ENCODE measurements at regions not wholly inside any gene's neighbourhood (a gene's known extent, or its start where the extent isn't known, plus 50 kb on each side); places are given as distances from the start of the nearest gene placed in this dataset.

GRCh38 chr7:157470017-157470322, 133.2 kb downstream of the DNAJB6 start:
- ATAC-seq = peak; percentile 74
- H3K27me3 ChIP-seq (ENCODE audit: low read length) = no peaks in the 10 kb centered on the region
- no peak overlapping the region for H3K4me3 ChIP-seq (ENCODE audit: low read length)
- ChIA-PET CTCF (no interaction called here), POLR2A (ENCODE audit: unreplicated experiment) (no interaction called here)
- TF ChIP-seq EZH2 (IDR thresholded peaks at IDR 0.05; ENCODE audit: low read length, unreplicated experiment) = no peak
- no peak for TF ChIP-seq CTCF (conservative IDR thresholded peaks at IDR 0.05; ENCODE audit: low read depth, low read length)
- TF ChIP-seq EZH2phosphoT487 (IDR thresholded peaks at IDR 0.05; ENCODE audit: borderline replicate concordance, low read length) = no peak
- peak; percentile 2 for DNase-seq
- H3K36me3 ChIP-seq (ENCODE audit: low read depth, low read length) = no peaks in the 10 kb centered on the region
- intact Hi-C loops (cut with micrococcal nuclease) = no loop called here
- no peak overlapping the region; the same call in 1 of the 2 replicates for H3K4me2 ChIP-seq (ENCODE audit: low read length)
- no peak overlapping the region; the same call in 1 of the 2 replicates for H3K27ac ChIP-seq (ENCODE audit: low read length)
- H3K9me3 ChIP-seq (ENCODE audit: low read length) = peaks cover 13% of the 10 kb centered on the region
- no peak overlapping the region for H2AFZ ChIP-seq (ENCODE audit: low read length)
- H3F3A ChIP-seq (ENCODE audit: low read length, unreplicated experiment) = no peaks in the 10 kb centered on the region
- peaks cover 18% of the 10 kb centered on the region for H3K4me1 ChIP-seq (ENCODE audit: insufficient read depth, low read length)
- peak overlapping the region; percentile 53; the same call in 1 of the 2 replicates for H3K9ac ChIP-seq (ENCODE audit: low read length)
- BruUV-seq (replicated peaks) = no TSS peak
- no peaks in the 10 kb centered on the region for H3K79me2 ChIP-seq (ENCODE audit: low read length)
- H4K20me1 ChIP-seq (ENCODE audit: low read length) = no peaks in the 10 kb centered on the region
- H3K9me2 ChIP-seq (replicated peaks; ENCODE audit: low read length) = no peaks in the 10 kb centered on the region

DNA sequence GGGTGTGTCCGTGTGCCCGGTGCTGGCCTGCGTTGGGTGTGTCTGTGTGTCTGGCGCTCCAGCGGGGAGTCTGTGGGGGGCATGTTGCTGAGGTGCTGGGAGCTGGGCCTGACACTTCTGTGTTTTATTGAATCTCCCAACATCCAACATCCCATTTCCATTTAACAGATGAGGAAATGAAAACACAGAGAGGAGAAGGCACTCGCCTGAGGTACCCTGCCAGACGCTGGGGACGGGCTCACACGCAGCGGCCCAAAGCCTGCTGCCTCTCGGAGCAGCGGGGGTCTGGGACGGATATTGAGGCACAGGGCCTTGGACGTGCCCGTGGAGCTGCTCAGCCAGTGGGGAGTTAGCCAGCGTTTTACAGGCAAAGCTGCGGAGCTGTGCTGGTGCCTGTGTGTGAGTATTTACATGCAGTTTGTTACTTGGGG, 133.9 kb downstream of the DNAJB6 start:
- no peaks in the 10 kb centered on the region for H3K9me2 ChIP-seq (replicated peaks; ENCODE audit: low read length)
- ATAC-seq = no peak

GRCh38 chr7:157471259-157472125, 134.7 kb downstream of the DNAJB6 start:
- H3K27ac ChIP-seq (ENCODE audit: low read length) = no peak overlapping the region

More for the DNA sequence above, 133.9 kb downstream of the DNAJB6 start:
- Histone ChIP-seq H4K20me1 (ENCODE audit: low read length) (no peaks in the 10 kb centered on the region), H3K27me3 (ENCODE audit: low read length) (no peaks in the 10 kb centered on the region), H3K79me2 (ENCODE audit: low read length) (no peaks in the 10 kb centered on the region), H3K4me1 (ENCODE audit: insufficient read depth, low read length) (peaks cover 18% of the 10 kb centered on the region), H3K4me3 (ENCODE audit: low read length) (no peak overlapping the region), H3F3A (ENCODE audit: low read length, unreplicated experiment) (no peaks in the 10 kb centered on the region), H3K27ac (ENCODE audit: low read length) (no peak overlapping the region), H3K9ac (ENCODE audit: low read length) (no peak overlapping the region), H2AFZ (ENCODE audit: low read length) (no peak overlapping the region), H3K4me2 (ENCODE audit: low read length) (no peak overlapping the region), H3K9me3 (ENCODE audit: low read length) (peaks cover 13% of the 10 kb centered on the region), H3K36me3 (ENCODE audit: low read depth, low read length) (no peaks in the 10 kb centered on the region)
- BruUV-seq (replicated peaks) = no TSS peak
- intact Hi-C loops (cut with micrococcal nuclease) = no loop called here
- ChIA-PET POLR2A (ENCODE audit: unreplicated experiment) (no interaction called here), CTCF (no interaction called here)
- DNase-seq = no peak
- TF ChIP-seq EZH2phosphoT487 (IDR thresholded peaks at IDR 0.05; ENCODE audit: borderline replicate concordance, low read length) = no peak

More at GRCh38 chr7:157471259-157472125, 134.7 kb downstream of the DNAJB6 start:
- no peaks in the 10 kb centered on the region for H3K27me3 ChIP-seq (ENCODE audit: low read length)
- H3K4me3 ChIP-seq (ENCODE audit: low read length) = no peak overlapping the region
- peaks cover 18% of the 10 kb centered on the region for H3K4me1 ChIP-seq (ENCODE audit: insufficient read depth, low read length)
- H3K9ac ChIP-seq (ENCODE audit: low read length) = no peak overlapping the region
- DNase-seq = no peak
- POLR2A ChIA-PET (ENCODE audit: unreplicated experiment) = no interaction called here
- no peaks in the 10 kb centered on the region for H3K79me2 ChIP-seq (ENCODE audit: low read length)
- BruUV-seq (replicated peaks) = no TSS peak
- H3K9me3 ChIP-seq (ENCODE audit: low read length) = peaks cover 13% of the 10 kb centered on the region
- no peaks in the 10 kb centered on the region for H3K9me2 ChIP-seq (replicated peaks; ENCODE audit: low read length)
- CTCF ChIA-PET = no interaction called here
- H3F3A ChIP-seq (ENCODE audit: low read length, unreplicated experiment) = no peaks in the 10 kb centered on the region
- no peak overlapping the region for H2AFZ ChIP-seq (ENCODE audit: low read length)
- H4K20me1 ChIP-seq (ENCODE audit: low read length) = no peaks in the 10 kb centered on the region
- H3K4me2 ChIP-seq (ENCODE audit: low read length) = no peak overlapping the region
- no peaks in the 10 kb centered on the region for H3K36me3 ChIP-seq (ENCODE audit: low read depth, low read length)
- intact Hi-C loops (cut with micrococcal nuclease) = no loop called here
- no peak for ATAC-seq
- TF ChIP-seq CTCF (conservative IDR thresholded peaks at IDR 0.05; ENCODE audit: low read depth, low read length) (no peak), EZH2phosphoT487 (IDR thresholded peaks at IDR 0.05; ENCODE audit: borderline replicate concordance, low read length) (no peak), EZH2 (IDR thresholded peaks at IDR 0.05; ENCODE audit: low read length, unreplicated experiment) (no peak)
